GM21786 (cell line): ENCODE measurements at regions not wholly inside any gene's neighbourhood (a gene's known extent, or its start where the extent isn't known, plus 50 kb on each side); places are given as distances from the start of the nearest gene placed in this dataset.

Experiments
- ATAC-seq: cut with Tn5 transposase; IDR thresholded peaks from one replicate; pipeline ENCODE4 v1.9.1; 2021; ENCODE audit not compliant: unreplicated experiment

DNA sequence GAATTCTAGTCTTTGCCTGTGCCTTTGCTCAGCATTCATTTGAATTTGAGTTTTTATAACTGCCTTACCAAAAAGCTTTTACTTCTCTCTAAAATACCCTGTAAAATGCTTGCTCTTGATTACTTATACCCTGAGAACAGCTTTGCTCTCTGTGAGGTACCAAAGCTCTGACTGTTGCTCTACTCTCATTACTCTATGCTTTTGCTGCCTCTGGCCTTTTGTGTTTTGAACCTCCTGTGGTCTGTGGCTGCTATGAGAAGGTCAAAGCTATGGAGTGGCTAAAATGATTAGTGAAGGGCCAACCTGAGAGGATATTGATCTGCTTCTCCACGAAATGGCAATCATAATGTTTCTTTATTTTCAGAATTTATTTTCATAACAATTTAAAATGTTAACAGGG lies 375.6 kb upstream of the IMPG1 start:
- no peak for ATAC-seq

DNA sequence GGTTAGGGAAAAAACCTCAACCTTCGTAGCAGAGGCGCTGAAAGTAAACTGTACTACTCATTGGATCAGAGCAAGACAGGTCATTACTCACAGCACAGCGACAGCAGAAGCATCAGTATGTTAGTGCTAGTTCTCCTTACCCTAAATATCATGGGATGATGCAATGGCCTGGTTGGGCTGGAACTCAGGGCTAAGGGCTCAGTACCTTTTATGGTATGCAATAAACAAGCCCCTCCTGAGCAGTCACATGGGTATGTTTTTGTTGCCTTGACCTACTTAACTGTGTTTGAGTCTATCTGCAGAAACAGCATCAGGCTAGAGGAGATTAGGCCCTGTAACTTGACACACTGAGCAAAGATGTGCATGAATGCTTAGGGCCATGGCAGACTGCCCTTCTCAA lies 369.4 kb upstream of the IMPG1 start:
- ATAC-seq: no peak

- no peak for ATAC-seq
Measured at GRCh38 chr6:76439811-76440210, 367.3 kb upstream of the IMPG1 start.

GRCh38 chr6:76438768-76439167 lies 366.3 kb upstream of the IMPG1 start:
- ATAC-seq: no peak

- ATAC-seq: no peak
Measured at GRCh38 chr6:76435174-76435573, 362.7 kb upstream of the IMPG1 start.

GRCh38 chr6:76422511-76423213 lies 350.2 kb upstream of the IMPG1 start:
- no peak for ATAC-seq

- peak; percentile 69 for ATAC-seq
Measured at GRCh38 chr6:76420094-76420493, 347.6 kb upstream of the IMPG1 start.

DNA sequence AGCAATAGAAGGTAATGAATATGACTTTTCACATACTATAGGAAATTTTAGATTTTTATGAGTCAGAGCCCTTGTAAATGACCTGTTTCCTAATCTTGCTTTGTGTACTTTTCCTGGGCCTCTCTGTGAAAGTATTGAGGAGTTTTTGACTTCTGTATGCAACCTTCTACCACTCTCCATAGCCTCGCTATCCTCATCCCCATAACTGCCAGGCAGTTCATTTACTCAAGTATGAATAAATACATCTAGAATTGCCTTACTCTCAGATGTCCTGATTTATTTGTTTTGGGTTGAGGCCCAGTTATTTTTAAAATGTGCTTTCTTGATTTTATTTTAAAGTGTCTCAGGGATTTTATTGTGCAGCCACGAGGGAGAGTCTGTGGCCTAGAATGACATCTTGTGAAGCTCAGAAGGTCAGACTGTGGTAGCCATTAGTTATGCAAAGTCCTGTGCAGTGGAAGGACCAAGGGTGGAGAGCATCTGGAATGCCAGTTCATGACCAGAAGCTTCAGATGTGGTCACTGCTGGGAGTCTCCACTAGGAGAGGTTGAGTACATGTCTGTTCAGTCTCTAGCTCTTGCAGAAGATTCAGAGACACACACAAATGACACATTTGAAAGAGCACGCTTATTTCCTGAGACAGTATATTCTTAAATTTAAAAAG lies 346.2 kb upstream of the IMPG1 start:
- ATAC-seq: no peak

DNA sequence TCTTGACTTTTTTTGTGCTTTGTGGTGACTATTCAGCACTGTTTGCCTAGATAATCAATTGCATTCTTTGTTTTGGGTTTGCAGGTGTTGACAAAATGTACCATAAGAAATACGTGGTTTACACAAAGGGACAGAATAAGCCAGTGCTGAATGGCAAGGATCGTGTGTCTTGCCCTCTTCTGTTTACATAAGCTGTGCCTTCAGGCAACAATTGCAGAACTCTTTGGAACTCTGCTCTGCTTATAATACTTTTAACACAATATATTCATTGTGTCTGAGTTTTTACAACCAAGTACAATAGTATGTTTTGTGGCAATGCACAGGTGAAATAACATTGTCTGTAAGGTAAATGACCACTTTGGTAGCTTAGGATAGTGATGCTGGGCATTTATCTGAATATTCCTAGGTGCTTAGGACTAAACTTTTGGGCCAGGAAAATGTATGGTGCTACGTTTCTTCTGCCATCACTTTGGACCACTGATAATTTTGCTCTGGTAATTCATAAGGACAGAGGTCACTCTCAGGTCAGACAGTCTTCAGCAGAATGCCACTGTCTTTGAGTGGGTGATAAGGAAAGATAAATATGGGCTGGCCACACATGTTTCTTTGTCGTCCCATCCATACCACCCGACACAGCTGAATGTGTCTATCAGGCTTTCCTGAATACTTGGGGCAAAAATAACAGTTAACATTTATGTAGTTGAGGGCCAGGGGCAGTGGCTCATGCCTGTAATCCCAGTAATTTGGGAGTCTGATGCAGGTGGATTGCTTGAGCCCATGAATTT lies 344.6 kb upstream of the IMPG1 start:
- ATAC-seq: no peak

DNA sequence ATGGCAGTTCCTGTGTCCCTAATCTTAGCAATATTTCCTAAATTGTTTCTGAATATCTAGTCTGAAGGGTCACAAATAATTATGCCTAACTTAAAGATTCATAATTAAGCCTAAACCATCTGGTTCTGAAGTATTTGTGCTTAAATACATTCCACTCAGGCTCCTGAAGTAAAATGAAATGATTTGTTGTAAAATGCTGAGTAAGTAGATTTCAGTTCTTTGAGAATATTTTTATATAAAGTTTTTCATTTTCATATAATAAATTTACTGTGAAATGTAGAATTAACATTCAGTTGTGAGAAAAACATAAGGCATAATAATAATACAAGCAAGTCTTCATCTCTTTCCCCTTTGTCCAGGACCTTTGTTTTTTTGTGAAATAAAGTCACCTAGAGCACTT lies 330.6 kb upstream of the IMPG1 start:
- ATAC-seq: no peak

DNA sequence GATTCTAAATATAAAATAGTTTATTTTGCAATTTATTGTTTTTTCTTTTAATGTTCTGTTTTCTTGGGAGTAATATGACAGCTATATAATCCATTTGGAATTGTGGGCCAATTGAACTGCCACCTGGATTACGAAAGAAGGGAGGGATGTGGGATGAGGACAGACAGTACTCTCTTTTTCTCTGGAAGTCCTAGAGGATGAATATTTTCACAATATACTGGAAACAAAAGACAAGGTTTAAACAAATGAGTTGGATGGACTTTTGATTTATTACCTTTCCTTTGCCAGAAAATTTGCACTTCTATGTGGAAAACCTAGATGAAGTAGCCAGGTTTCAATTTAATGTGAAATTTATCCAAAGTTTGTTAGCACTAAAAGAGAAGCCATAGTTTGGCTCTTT lies 325.5 kb upstream of the IMPG1 start:
- ATAC-seq: no peak

GRCh38 chr6:76382201-76382600 lies 309.7 kb upstream of the IMPG1 start:
- ATAC-seq: no peak

DNA sequence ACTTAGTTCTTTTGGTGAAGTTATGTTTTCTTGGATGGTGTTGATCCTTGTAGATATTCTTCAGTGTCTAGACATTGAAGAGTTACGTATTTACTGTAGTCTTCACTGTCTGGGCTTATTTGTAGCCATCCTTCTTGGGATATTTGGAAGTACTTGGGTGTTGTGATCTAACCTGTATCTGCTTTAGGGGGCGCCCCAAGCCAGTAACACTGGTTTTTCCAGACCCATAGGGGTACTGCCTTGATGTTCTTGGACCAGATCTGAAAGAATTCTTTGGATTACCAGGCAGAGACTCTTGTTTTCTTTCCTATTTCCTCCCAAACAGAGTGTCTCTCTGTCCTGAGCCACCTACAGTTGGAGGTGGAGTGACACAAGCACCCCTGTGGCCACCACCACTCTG lies 309.1 kb upstream of the IMPG1 start:
- ATAC-seq: no peak

DNA sequence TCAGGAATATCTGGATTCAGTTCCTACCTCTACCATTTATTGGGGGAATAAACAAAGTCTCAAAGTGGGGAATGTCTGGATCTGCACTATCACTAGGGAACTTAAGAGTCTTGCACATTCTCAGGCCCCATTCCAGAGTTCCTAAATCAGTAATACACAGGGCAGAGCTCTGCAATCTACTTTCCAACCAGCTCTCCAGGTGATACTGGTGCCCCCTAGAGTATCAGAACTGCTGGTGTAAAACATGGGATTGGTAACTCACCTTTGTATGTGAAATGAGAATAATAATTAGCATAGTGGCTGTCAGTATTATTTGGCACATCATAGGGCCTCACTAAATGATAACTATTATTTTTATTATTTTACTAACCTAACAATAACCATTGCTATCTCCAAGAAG lies 278.8 kb upstream of the IMPG1 start:
- no peak for ATAC-seq

GRCh38 chr6:76347539-76347938 lies 275.1 kb upstream of the IMPG1 start:
- ATAC-seq: no peak

- ATAC-seq: no peak
Measured at GRCh38 chr6:76342611-76343160, 270.2 kb upstream of the IMPG1 start.

GRCh38 chr6:76330031-76330430 lies 257.6 kb upstream of the IMPG1 start:
- no peak for ATAC-seq

- ATAC-seq: no peak
Measured at GRCh38 chr6:76326871-76327270, 254.4 kb upstream of the IMPG1 start.
